ENCODE measurements at regions not wholly inside any gene's neighbourhood (a gene's known extent, or its start where the extent isn't known, plus 50 kb on each side); places are given as distances from the start of the nearest gene placed in this dataset.

- BruUV-seq (replicated peaks): no TSS peak
- H3K79me2 ChIP-seq (ENCODE audit: insufficient read depth, low read length): no peaks in the 10 kb centered on the region
- no peaks in the 10 kb centered on the region for H3K4me1 ChIP-seq (ENCODE audit: insufficient read depth, low read length)
- peaks cover 0 to 12% of the 10 kb centered on the region in 2 experiments; a peak in 2 of 5 replicates for H3K27me3 ChIP-seq (ENCODE audit: control insufficient read depth in 1 of 2, insufficient read depth in 2 of 2, low read length in 2 of 2)
- H3K27ac ChIP-seq (ENCODE audit: extremely low read length, insufficient read depth, low read length): no peak overlapping the region
- no peak for FAIRE-seq
- H3K4me2 ChIP-seq (ENCODE audit: low read depth, low read length): no peak overlapping the region
- H4K20me1 ChIP-seq (ENCODE audit: insufficient read depth, low read length): no peaks in the 10 kb centered on the region
- H3K36me3 ChIP-seq (replicated peaks in 1 of 2; ENCODE audit: control insufficient read depth in 1 of 2, insufficient read depth in 2 of 2, low read length in 2 of 2): no peaks in the 10 kb centered on the region
- H3K4me3 ChIP-seq (replicated peaks in 1 of 3; ENCODE audit: insufficient read depth in 1 of 3, low read depth in 2 of 3, low read length in 3 of 3): no peak overlapping the region
- TF ChIP-seq MAFF (IDR thresholded peaks at IDR 0.05; ENCODE audit: low read depth, low read length) (peak; percentile 36; the same call in 1 of the 2 replicates), ZNF34 (CRISPR knock-in tag; IDR thresholded peaks at IDR 0.05; ENCODE audit: borderline replicate concordance) (no peak), IRF1 (CRISPR knock-in tag; IDR thresholded peaks at IDR 0.05; ENCODE audit: low read depth) (no peak), MAFK (conservative IDR thresholded peaks at IDR 0.05 in 1 of 2, IDR thresholded peaks at IDR 0.05 in 1 of 2; ENCODE audit: low read length in 2 of 2) (peak; percentile 24 to 67; a peak in 2 of 4 replicates), ZNF431 (CRISPR knock-in tag; IDR thresholded peaks at IDR 0.05; ENCODE audit: borderline replicate concordance, low read depth) (no peak), ZBTB2 (CRISPR knock-in tag; IDR thresholded peaks at IDR 0.05; ENCODE audit: low read depth) (no peak)
- no peak overlapping the region for H3K9ac ChIP-seq (ENCODE audit: insufficient read depth, low read depth, low read length)
- POLR2A ChIA-PET: no interaction called here
- no peak for ATAC-seq
- DNase-seq (ENCODE audit: low spot score): no peak
- CTCF ChIA-PET (ENCODE audit: low intra/inter-chr PET ratio, low total read pairs): no interaction called here
- H3K9me3 ChIP-seq (ENCODE audit: low read length): no peaks in the 10 kb centered on the region
- in situ Hi-C loops (cut with HindIII; ENCODE audit: extremely low pct_ligation_motif_present, low pct_unique_long_range_greater_than_20kb): no loop called here
- H2AFZ ChIP-seq (ENCODE audit: low read length): no peak overlapping the region
- intact Hi-C loops (cut with micrococcal nuclease; ENCODE audit: unreplicated experiment): no loop called here
- WGBS (ENCODE audit: low lambda C conversion rate): 13% methylated on average over 4 of the region's 11 CpGs
These were observed 1289.6 kb downstream of the TBC1D22A start for GRCh38 chr22:48051796-48052620.

Data from HepG2 (cell line).